HUES64 (cell line): ENCODE measurements at regions not wholly inside any gene's neighbourhood (a gene's known extent, or its start where the extent isn't known, plus 50 kb on each side); places are given as distances from the start of the nearest gene placed in this dataset.

ENCODE experiments used
- H3K27ac ChIP-seq: 2 replicates; pipeline ENCODE4 v1.7.0; 2013; ENCODE audit warnings: low read depth, low read length, inconsistent platforms
- H3K27me3 ChIP-seq: 2 replicates; pipeline ENCODE4 v1.6.1; 2013; ENCODE audit warnings: mild to moderate bottlenecking, low read length; ENCODE audit not compliant: insufficient read depth
- H3K36me3 ChIP-seq: 2 replicates; pipeline ENCODE4 v1.6.1; 2013; ENCODE audit warnings: mild to moderate bottlenecking, low read length; ENCODE audit not compliant: insufficient read depth
- H3K4me1 ChIP-seq: 2 replicates; pipeline ENCODE4 v1.6.1; 2013; ENCODE audit warnings: mild to moderate bottlenecking, low read length, moderate library complexity; ENCODE audit not compliant: insufficient read depth
- H3K4me3 ChIP-seq: 2 replicates; pipeline ENCODE4 v1.5.1; 2013; ENCODE audit warnings: mild to moderate bottlenecking, low read length, moderate library complexity
- H3K9ac ChIP-seq: 2 replicates; pipeline ENCODE4 v1.6.1; 2013; ENCODE audit warnings: mild to moderate bottlenecking, low read depth, low read length
- H3K9me3 ChIP-seq: 2 replicates; pipeline ENCODE4 v1.6.1; 2013; ENCODE audit warnings: low read depth, low read length; ENCODE audit not compliant: insufficient read depth
- WGBS: fragments of 150-250, 120-280 bp; methylation state at CpG from one replicate; pipeline ENCODE4 v1.1.7; 2013; ENCODE audit warnings: missing lambda C conversion rate; 5-methylcytosine and 5-hydroxymethylcytosine counted together

GRCh38 chr13:85303630-85304029 is 495.6 kb downstream of the SLITRK6 start:
- Histone ChIP-seq H3K9me3 (no peaks in the 10 kb centered on the region), H3K36me3 (no peaks in the 10 kb centered on the region), H3K4me3 (no peak overlapping the region), H3K27me3 (no peaks in the 10 kb centered on the region), H3K27ac (no peak overlapping the region), H3K9ac (no peak overlapping the region), H3K4me1 (no peaks in the 10 kb centered on the region)
- 62% methylated on average over 4 of the region's 4 CpGs for WGBS

DNA sequence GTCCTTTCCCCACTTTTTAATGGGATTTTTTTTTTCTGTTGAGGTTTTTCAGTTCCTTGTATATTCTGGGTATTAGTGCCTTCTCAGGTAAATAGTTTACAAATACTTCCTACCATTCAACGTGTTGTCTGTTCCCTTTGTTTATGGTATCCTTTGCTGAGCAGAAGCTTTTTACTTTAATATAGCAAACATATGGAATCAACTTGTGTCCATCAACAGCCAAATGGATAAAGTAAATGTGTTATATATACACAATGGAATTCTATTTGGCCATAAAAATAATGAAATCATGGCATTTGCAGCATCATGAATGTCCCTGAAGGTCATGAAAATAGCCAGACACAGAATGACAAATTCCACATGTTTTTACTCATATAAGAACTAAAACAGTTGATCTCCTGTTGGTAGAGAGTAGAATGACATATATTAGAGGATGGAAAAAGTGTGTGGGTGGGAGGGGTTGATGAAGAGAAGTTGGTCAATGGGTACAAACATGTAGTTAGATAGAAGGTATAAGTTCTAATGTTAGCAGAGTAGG is 500.8 kb downstream of the SLITRK6 start:
- Histone ChIP-seq H3K27me3 (no peaks in the 10 kb centered on the region), H3K36me3 (no peaks in the 10 kb centered on the region), H3K9ac (no peak overlapping the region), H3K27ac (no peak overlapping the region), H3K9me3 (no peaks in the 10 kb centered on the region), H3K4me1 (no peaks in the 10 kb centered on the region), H3K4me3 (no peak overlapping the region)
- WGBS = no CpG with 5 or more reads among the region's 1 CpG

- Histone ChIP-seq H3K27me3 (no peaks in the 10 kb centered on the region), H3K36me3 (no peaks in the 10 kb centered on the region), H3K4me3 (no peak overlapping the region), H3K4me1 (peaks cover 4% of the 10 kb centered on the region; the same call in 1 of the 2 replicates), H3K9me3 (no peaks in the 10 kb centered on the region), H3K27ac (no peak overlapping the region), H3K9ac (no peak overlapping the region)
- WGBS = 45% methylated on average over 1 of the region's 1 CpG
Measured at GRCh38 chr13:85288698-85289097, 510.5 kb downstream of the SLITRK6 start.

DNA sequence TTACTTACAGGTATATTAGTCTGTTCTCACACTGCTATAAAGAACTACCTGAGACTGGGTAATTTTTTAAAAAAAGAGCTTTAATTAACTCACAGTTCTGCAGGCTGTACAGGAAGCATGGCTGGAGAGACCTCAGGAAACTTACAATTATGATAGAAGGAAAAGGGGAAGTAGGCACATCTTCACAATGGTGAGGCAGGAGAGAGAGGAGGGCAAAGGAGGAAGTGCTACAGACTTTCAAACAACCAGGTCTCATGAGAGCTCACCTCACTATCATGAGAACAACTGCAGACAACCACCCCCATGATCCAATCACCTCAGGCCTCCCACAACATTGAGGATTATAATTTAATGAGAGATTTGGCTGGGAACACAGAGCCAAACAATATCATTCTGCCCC is 511.7 kb downstream of the SLITRK6 start:
- H3K9me3 ChIP-seq = no peaks in the 10 kb centered on the region
- no peaks in the 10 kb centered on the region for H3K36me3 ChIP-seq
- no peak overlapping the region for H3K4me3 ChIP-seq
- no peak overlapping the region for H3K27ac ChIP-seq
- H3K27me3 ChIP-seq = no peaks in the 10 kb centered on the region
- no peak overlapping the region for H3K9ac ChIP-seq
- H3K4me1 ChIP-seq = peaks cover 4% of the 10 kb centered on the region; the same call in 1 of the 2 replicates

- Histone ChIP-seq H3K9me3 (no peaks in the 10 kb centered on the region), H3K4me1 (peaks cover 4% of the 10 kb centered on the region; the same call in 1 of the 2 replicates), H3K36me3 (no peaks in the 10 kb centered on the region), H3K4me3 (no peak overlapping the region), H3K27me3 (no peaks in the 10 kb centered on the region), H3K9ac (no peak overlapping the region), H3K27ac (no peak overlapping the region)
- 91% methylated on average over 1 of the region's 1 CpG for WGBS
Measured at GRCh38 chr13:85286081-85286480, 513.1 kb downstream of the SLITRK6 start.

- H3K9ac ChIP-seq = no peak overlapping the region
- no peak overlapping the region for H3K27ac ChIP-seq
- H3K27me3 ChIP-seq = no peaks in the 10 kb centered on the region
- no peaks in the 10 kb centered on the region for H3K9me3 ChIP-seq
- 100% methylated on average over 1 of the region's 2 CpGs for WGBS
- H3K4me3 ChIP-seq = no peak overlapping the region
- no peaks in the 10 kb centered on the region for H3K36me3 ChIP-seq
- H3K4me1 ChIP-seq = peaks cover 4% of the 10 kb centered on the region; the same call in 1 of the 2 replicates
Measured at GRCh38 chr13:85284349-85284748, 514.9 kb downstream of the SLITRK6 start.

GRCh38 chr13:85283408-85283807 is 515.8 kb downstream of the SLITRK6 start:
- Histone ChIP-seq H3K4me3 (no peak overlapping the region), H3K9ac (no peak overlapping the region), H3K27ac (no peak overlapping the region), H3K36me3 (no peaks in the 10 kb centered on the region), H3K9me3 (no peaks in the 10 kb centered on the region), H3K27me3 (no peaks in the 10 kb centered on the region), H3K4me1 (no peaks in the 10 kb centered on the region)

- Histone ChIP-seq H3K9me3 (no peaks in the 10 kb centered on the region), H3K27me3 (no peaks in the 10 kb centered on the region), H3K27ac (no peak overlapping the region), H3K36me3 (no peaks in the 10 kb centered on the region), H3K9ac (no peak overlapping the region), H3K4me1 (no peaks in the 10 kb centered on the region), H3K4me3 (no peak overlapping the region)
- 89% methylated on average over 2 of the region's 2 CpGs for WGBS
Measured at GRCh38 chr13:85282876-85283275, 516.3 kb downstream of the SLITRK6 start.

DNA sequence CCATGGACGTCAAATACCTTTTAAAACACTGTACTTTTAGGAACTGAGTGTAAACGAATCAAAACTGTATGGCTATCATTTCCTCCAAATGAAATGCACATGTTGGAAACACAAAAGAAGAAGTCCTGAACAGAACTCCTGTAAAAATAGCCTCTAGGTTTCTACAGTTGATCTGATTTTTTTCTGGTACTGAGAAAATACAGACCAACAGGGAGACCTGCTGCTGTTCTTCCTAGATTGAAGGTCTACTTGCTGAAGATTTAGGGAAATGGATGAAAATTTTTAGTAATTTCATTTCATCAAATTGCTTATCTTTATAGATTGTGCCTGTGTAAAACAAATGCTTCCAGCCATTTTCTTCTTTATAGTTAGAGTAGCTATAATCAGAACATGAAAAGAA is 520.4 kb downstream of the SLITRK6 start:
- no peaks in the 10 kb centered on the region for H3K27me3 ChIP-seq
- no peaks in the 10 kb centered on the region for H3K9me3 ChIP-seq
- H3K36me3 ChIP-seq = no peaks in the 10 kb centered on the region
- no peak overlapping the region for H3K4me3 ChIP-seq
- H3K4me1 ChIP-seq = no peaks in the 10 kb centered on the region
- no peak overlapping the region for H3K27ac ChIP-seq
- H3K9ac ChIP-seq = no peak overlapping the region
- WGBS = 97% methylated on average over 2 of the region's 2 CpGs

DNA sequence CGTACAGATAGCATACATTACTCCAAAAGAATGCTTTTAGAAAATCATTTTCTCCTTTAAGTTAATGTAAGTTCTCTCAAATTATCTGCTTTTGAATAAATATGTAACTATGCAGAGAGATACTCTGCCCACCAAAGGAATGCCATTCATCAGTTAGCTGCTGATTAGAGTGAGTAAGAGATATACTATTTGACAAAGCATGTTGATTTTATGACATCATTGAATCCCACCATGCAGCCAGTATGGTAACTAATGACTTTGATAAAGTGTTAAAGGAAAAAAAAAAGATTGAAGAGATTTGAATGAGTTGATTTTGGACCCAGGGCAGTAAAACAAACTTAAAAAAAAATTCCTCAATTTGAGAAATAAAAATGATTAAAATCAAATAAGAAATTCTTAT is 521.5 kb downstream of the SLITRK6 start:
- Histone ChIP-seq H3K9ac (no peak overlapping the region), H3K9me3 (no peaks in the 10 kb centered on the region), H3K36me3 (no peaks in the 10 kb centered on the region), H3K4me1 (no peaks in the 10 kb centered on the region), H3K27me3 (no peaks in the 10 kb centered on the region), H3K4me3 (no peak overlapping the region), H3K27ac (no peak overlapping the region)
- WGBS = no CpG with 5 or more reads among the region's 1 CpG

GRCh38 chr13:85266771-85267170 is 532.4 kb downstream of the SLITRK6 start:
- Histone ChIP-seq H3K4me3 (no peak overlapping the region), H3K4me1 (peaks cover 8% of the 10 kb centered on the region; the same call in 1 of the 2 replicates), H3K36me3 (no peaks in the 10 kb centered on the region), H3K9me3 (no peaks in the 10 kb centered on the region), H3K27ac (no peak overlapping the region), H3K27me3 (no peaks in the 10 kb centered on the region), H3K9ac (no peak overlapping the region)
- 71% methylated on average over 2 of the region's 2 CpGs for WGBS

- Histone ChIP-seq H3K27me3 (no peaks in the 10 kb centered on the region), H3K4me1 (peaks cover 8% of the 10 kb centered on the region; the same call in 1 of the 2 replicates), H3K9me3 (no peaks in the 10 kb centered on the region), H3K4me3 (no peak overlapping the region), H3K9ac (no peak overlapping the region), H3K36me3 (no peaks in the 10 kb centered on the region), H3K27ac (no peak overlapping the region)
- WGBS = 83% methylated on average over 1 of the region's 1 CpG
Measured at GRCh38 chr13:85266331-85266730, 532.9 kb downstream of the SLITRK6 start.
